MM.1S (cell line): ENCODE measurements at regions not wholly inside any gene's neighbourhood (a gene's known extent, or its start where the extent isn't known, plus 50 kb on each side); places are given as distances from the start of the nearest gene placed in this dataset.
"Not testable (repeated sequence)": the region's sequence is repeated elsewhere in the genome, so short reads cannot be mapped to it uniquely, and the experiment has no call there.

Experiments used
- DNase-seq: peaks from one replicate; pipeline ENCODE4 v3.0.0-alpha.2; 2015
- H2AFZ ChIP-seq: fragments of 300-600 bp; sonication (generic); 2 replicates; pipeline ENCODE4 v1.6.0; 2016; ENCODE audit warnings: antibody characterized with exemption, low read length
- H3F3A ChIP-seq: fragments of 300-600 bp; sonication (generic); 2 replicates; pipeline ENCODE4 v1.6.1; 2016; ENCODE audit warnings: mild to moderate bottlenecking, antibody characterized with exemption, low read length, moderate library complexity, mixed read lengths; ENCODE audit not compliant: insufficient read depth
- H3K27ac ChIP-seq: fragments of 300-600 bp; sonication (generic); 2 replicates; pipeline ENCODE4 v1.5.1; 2016; ENCODE audit warnings: mild to moderate bottlenecking, low read length
- H3K27me3 ChIP-seq: fragments of 300-600 bp; sonication (generic); replicated peaks from 2 replicates; pipeline ENCODE4 v1.6.0; 2016; ENCODE audit warnings: low read length; ENCODE audit not compliant: insufficient read depth
- H3K36me3 ChIP-seq: fragments of 300-600 bp; sonication (generic); replicated peaks from 2 replicates; pipeline ENCODE4 v1.6.1; 2016; ENCODE audit warnings: mild to moderate bottlenecking, low read length, mixed read lengths; ENCODE audit not compliant: insufficient read depth
- H3K4me1 ChIP-seq: fragments of 300-600 bp; sonication (generic); 2 replicates; pipeline ENCODE4 v1.6.1; 2016; ENCODE audit warnings: low read length, mixed read lengths
- H3K4me2 ChIP-seq: fragments of 300-600 bp; sonication (generic); 2 replicates; pipeline ENCODE4 v1.6.0; 2016; ENCODE audit warnings: low read depth, low read length
- H3K4me3 ChIP-seq: fragments of 300-600 bp; sonication (generic); 2 replicates; pipeline ENCODE4 v1.5.1; 2016; ENCODE audit warnings: low read length, mixed read lengths
- H3K79me2 ChIP-seq: fragments of 300-600 bp; sonication (generic); 2 replicates; pipeline ENCODE4 v1.6.1; 2016; ENCODE audit warnings: mixed run types, low read length, mixed read lengths
- H3K9ac ChIP-seq: fragments of 300-600 bp; sonication (generic); 2 replicates; pipeline ENCODE4 v1.6.1; 2016; ENCODE audit warnings: low read length, mixed read lengths
- H3K9me2 ChIP-seq: fragments of 300-600 bp; sonication (generic); replicated peaks from 2 replicates; pipeline ENCODE4 v1.6.1; 2016; ENCODE audit warnings: mild to moderate bottlenecking, low read length, mixed read lengths; ENCODE audit not compliant: insufficient read depth
- H3K9me3 ChIP-seq: fragments of 300-600 bp; sonication (generic); replicated peaks from 2 replicates; pipeline ENCODE4 v1.6.1; 2016; ENCODE audit warnings: mild to moderate bottlenecking, low read length, mixed read lengths; ENCODE audit not compliant: insufficient read depth
- H4K20me1 ChIP-seq: fragments of 300-600 bp; sonication (generic); 2 replicates; pipeline ENCODE4 v1.6.1; 2016; ENCODE audit warnings: mild to moderate bottlenecking, low read length, moderate library complexity, mixed read lengths; ENCODE audit not compliant: insufficient read depth
- CTCF ChIP-seq: fragments of 300-600 bp; sonication (generic); IDR thresholded peaks from 2 replicates; pipeline ENCODE4 v1.5.1; 2016; ENCODE audit warnings: antibody characterized with exemption, low read length, mixed read lengths
- EZH2 ChIP-seq: fragments of 300-600 bp; sonication (generic); optimal IDR thresholded peaks from 2 replicates; pipeline ENCODE3; 2017; ENCODE audit warnings: low read depth, mild to moderate bottlenecking, antibody characterized with exemption, low read length, mixed read lengths
- EZH2phosphoT487 ChIP-seq: fragments of 300-600 bp; sonication (generic); IDR thresholded peaks from 2 replicates; pipeline ENCODE4 v1.6.1; 2018; ENCODE audit warnings: antibody characterized with exemption, low read length

DNA sequence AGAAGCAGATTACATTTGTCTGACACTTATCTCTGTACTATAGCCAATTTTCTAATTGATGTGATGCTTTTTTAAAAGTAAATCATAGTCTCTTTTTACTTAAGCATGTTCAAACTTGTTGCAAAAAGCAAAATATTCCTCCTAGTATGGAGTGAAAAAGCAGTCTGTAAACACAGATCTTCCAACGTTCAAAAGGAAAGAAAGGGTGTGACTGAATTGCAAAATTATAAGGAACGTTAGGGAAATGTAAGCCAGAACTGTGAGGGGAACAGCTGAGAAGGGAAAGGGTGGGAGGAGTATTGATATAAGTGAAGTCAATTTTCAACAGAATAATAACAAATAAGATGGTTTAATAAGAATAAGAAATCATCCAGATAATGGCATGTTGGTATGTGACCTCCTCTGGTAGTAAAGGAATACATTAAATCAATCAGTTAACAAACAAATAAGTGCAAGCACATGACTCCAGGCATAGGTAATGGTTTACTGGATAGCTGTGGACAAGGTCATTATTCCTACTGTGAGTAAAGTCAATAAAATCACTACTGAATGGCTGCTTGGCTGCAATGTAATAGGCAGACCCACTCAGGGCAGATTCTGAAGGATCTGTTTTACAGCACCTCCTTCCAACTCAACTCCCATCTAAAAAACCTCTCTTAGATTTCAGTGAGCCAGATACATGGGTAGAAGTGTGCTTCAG is 239.1 kb upstream of the NMUR2 start:
- Histone ChIP-seq H3K36me3 (no peaks in the 10 kb centered on the region), H3K9me2 (no peaks in the 10 kb centered on the region), H3K9ac (no peak overlapping the region), H4K20me1 (no peaks in the 10 kb centered on the region), H2AFZ (no peak overlapping the region), H3K27ac (no peak overlapping the region), H3K9me3 (no peaks in the 10 kb centered on the region), H3K4me1 (no peaks in the 10 kb centered on the region), H3K4me2 (no peak overlapping the region), H3K4me3 (no peak overlapping the region), H3K27me3 (no peaks in the 10 kb centered on the region), H3F3A (no peaks in the 10 kb centered on the region), H3K79me2 (no peaks in the 10 kb centered on the region)
- TF ChIP-seq EZH2phosphoT487 = no peak
- TF ChIP-seq EZH2 = no peak
- TF ChIP-seq CTCF = no peak
- DNase-seq = no peak

- Histone ChIP-seq H3K4me1 (no peaks in the 10 kb centered on the region), H3F3A (no peaks in the 10 kb centered on the region), H4K20me1 (no peaks in the 10 kb centered on the region), H3K36me3 (no peaks in the 10 kb centered on the region), H3K79me2 (no peaks in the 10 kb centered on the region), H3K27ac (no peak overlapping the region), H3K9me2 (no peaks in the 10 kb centered on the region), H3K4me2 (no peak overlapping the region), H3K4me3 (no peak overlapping the region), H2AFZ (no peak overlapping the region), H3K27me3 (no peaks in the 10 kb centered on the region), H3K9me3 (no peaks in the 10 kb centered on the region), H3K9ac (no peak overlapping the region)
- no peak for DNase-seq
- TF ChIP-seq CTCF (no peak), EZH2phosphoT487 (no peak), EZH2 (no peak)
Observed at GRCh38 chr5:152649609-152650008, 244.5 kb upstream of the NMUR2 start.

- TF ChIP-seq EZH2 = no peak
- TF ChIP-seq CTCF = no peak
- no peak for TF ChIP-seq EZH2phosphoT487
- Histone ChIP-seq H3K9ac (no peak overlapping the region), H3K9me2 (no peaks in the 10 kb centered on the region), H3K4me2 (no peak overlapping the region), H3K27me3 (no peaks in the 10 kb centered on the region), H3K4me1 (no peaks in the 10 kb centered on the region), H3K36me3 (no peaks in the 10 kb centered on the region), H3K27ac (no peak overlapping the region), H3K9me3 (no peaks in the 10 kb centered on the region), H3F3A (no peaks in the 10 kb centered on the region), H4K20me1 (no peaks in the 10 kb centered on the region), H3K4me3 (no peak overlapping the region), H2AFZ (no peak overlapping the region), H3K79me2 (no peaks in the 10 kb centered on the region)
- no peak for DNase-seq
Observed at GRCh38 chr5:152650413-152650812, 245.3 kb upstream of the NMUR2 start.

DNA sequence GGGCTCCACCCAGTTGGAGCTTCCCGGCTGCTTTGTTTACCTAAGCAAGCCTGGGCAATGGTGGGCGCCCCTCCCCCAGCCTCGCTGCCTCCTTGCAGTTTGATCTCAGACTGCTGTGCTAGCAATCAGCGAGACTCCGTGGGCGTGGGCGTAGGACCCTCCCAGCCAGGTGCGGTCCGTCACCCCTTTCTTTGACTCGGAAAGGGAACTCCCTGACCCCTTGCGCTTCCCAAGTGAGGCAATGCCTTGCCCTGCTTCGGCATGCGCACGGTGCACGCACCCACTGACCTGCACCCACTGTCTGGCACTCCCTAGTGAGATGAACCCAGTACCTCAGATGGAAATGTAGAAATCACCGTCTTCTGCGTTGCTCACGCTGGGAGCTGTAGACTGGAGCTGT is 254.4 kb upstream of the NMUR2 start:
- not testable (repeated sequence) for H3K27me3 ChIP-seq, H3F3A ChIP-seq, H3K79me2 ChIP-seq, H3K9ac ChIP-seq, H3K9me3 ChIP-seq, DNase-seq, H3K4me3 ChIP-seq, H3K9me2 ChIP-seq, H3K27ac ChIP-seq, H2AFZ ChIP-seq, H3K4me2 ChIP-seq, H3K4me1 ChIP-seq, H4K20me1 ChIP-seq, H3K36me3 ChIP-seq
